Activated naive CD8-positive, alpha-beta T cell (primary cell): ENCODE measurements at regions not wholly inside any gene's neighbourhood (a gene's known extent, or its start where the extent isn't known, plus 50 kb on each side); places are given as distances from the start of the nearest gene placed in this dataset.
"Not testable (repeated sequence)": the region's sequence is repeated elsewhere in the genome, so short reads cannot be mapped to it uniquely, and the experiment has no call there.

Experiments used
- H3K27ac Mint-ChIP-seq: one replicate; pipeline ENCODE4 v1.8.0; 2021; ENCODE audit warnings: mixed read lengths
- H3K27me3 Mint-ChIP-seq: one replicate; pipeline ENCODE4 v1.8.0; 2021; ENCODE audit warnings: mixed read lengths
- H3K36me3 Mint-ChIP-seq: one replicate; pipeline ENCODE4 v1.8.0; 2021; ENCODE audit warnings: mixed read lengths
- H3K4me1 Mint-ChIP-seq: one replicate; pipeline ENCODE4 v1.8.0; 2021; ENCODE audit warnings: low read depth, mixed read lengths
- H3K4me3 Mint-ChIP-seq: one replicate; pipeline ENCODE4 v1.8.0; 2021; ENCODE audit warnings: mild to moderate bottlenecking, mixed read lengths
- H3K9me3 Mint-ChIP-seq: one replicate; pipeline ENCODE4 v1.8.0; 2021; ENCODE audit warnings: low read depth, mixed read lengths

DNA sequence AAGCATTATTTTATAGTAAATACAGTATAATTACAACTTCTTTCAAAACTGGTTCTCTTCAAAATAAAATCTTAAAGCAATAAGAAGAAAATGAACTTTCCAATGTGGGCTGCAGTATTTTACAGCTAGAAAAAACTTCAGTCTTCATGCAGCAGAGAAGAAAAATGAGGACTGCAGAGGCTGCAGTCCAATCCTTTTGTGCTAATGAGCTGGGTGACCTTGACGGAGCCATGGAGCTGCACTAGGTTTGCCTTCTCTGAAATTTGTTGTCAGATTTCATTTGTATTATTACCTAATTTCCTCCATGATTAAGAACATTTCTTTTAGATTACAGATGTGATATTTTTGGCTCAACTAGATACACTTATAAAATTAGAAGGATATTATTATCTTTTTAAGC, 245.2 kb upstream of the ADAMTS3 start:
- Mint-ChIP-seq H3K27me3 (peaks cover 4% of the 10 kb centered on the region), H3K36me3 (no peaks in the 10 kb centered on the region), H3K27ac (no peak overlapping the region), H3K4me3 (no peak overlapping the region), H3K9me3 (no peaks in the 10 kb centered on the region), H3K4me1 (no peaks in the 10 kb centered on the region)

DNA sequence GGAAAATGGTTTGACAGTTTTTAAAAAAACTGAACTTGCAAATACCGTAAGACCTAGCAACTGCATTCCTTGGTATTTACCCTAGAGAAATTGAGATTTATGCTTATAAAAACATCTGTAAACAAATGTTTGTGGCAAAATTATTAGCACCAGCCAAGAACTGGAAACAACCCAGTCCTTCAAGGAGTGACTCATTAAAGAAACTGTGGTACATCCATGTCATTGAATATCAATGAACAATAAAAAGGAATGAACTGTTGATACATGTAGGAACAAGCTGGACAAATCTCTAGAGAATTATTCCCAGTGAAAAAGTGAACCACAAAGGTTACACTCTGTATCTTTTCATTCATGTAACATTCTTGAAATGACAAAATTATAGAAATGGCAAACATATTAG, 240.2 kb upstream of the ADAMTS3 start:
- Mint-ChIP-seq H3K36me3 (no peaks in the 10 kb centered on the region), H3K4me1 (no peaks in the 10 kb centered on the region), H3K27ac (no peak overlapping the region), H3K27me3 (no peaks in the 10 kb centered on the region), H3K4me3 (no peak overlapping the region), H3K9me3 (no peaks in the 10 kb centered on the region)

DNA sequence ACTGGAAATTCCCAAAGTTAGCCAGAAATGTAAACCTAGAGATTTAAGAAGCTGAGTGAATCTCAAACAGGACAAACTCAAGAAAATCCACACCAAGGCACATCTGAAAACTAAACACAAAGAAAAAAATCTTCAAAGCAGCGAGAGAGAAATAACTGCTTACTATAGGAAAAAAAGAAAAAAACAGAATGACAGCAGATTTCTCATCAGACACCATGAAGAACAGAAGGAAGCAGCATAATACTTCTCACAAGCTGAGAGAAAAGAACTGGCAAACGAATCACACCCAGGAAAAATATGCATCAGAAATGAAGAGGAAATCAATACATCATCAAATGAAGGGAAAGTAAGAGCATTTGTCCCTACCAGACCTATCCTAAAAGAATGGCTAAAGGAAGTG, 236.3 kb upstream of the ADAMTS3 start:
- no peaks in the 10 kb centered on the region for H3K36me3 Mint-ChIP-seq
- no peaks in the 10 kb centered on the region for H3K27me3 Mint-ChIP-seq
- H3K4me3 Mint-ChIP-seq, result no peak overlapping the region
- H3K4me1 Mint-ChIP-seq, result no peaks in the 10 kb centered on the region
- H3K27ac Mint-ChIP-seq, result no peak overlapping the region
- H3K9me3 Mint-ChIP-seq, result no peaks in the 10 kb centered on the region

DNA sequence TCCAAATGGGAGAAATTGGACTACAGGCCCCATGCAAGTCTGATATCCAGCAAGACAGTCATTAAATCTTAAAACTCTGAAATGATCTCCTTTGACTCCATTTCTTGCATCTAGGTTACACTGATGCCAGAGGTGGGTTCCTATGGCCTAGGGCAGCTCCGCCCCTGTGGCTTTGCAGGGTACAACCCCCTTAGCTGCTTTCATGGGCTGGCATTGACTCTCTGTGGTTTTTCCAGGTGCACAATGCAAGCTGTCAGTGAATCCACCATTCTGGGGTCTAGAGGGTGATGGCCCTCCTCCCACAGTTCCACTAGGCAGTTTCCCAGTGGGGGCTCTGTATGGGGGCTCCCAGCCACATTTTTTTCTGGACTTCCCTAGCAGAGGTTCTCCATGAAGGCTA, 228.5 kb upstream of the ADAMTS3 start:
- no peaks in the 10 kb centered on the region for H3K36me3 Mint-ChIP-seq
- no peaks in the 10 kb centered on the region for H3K9me3 Mint-ChIP-seq
- H3K4me1 Mint-ChIP-seq, result no peaks in the 10 kb centered on the region
- no peak overlapping the region for H3K27ac Mint-ChIP-seq
- H3K27me3 Mint-ChIP-seq, result no peaks in the 10 kb centered on the region
- no peak overlapping the region for H3K4me3 Mint-ChIP-seq

DNA sequence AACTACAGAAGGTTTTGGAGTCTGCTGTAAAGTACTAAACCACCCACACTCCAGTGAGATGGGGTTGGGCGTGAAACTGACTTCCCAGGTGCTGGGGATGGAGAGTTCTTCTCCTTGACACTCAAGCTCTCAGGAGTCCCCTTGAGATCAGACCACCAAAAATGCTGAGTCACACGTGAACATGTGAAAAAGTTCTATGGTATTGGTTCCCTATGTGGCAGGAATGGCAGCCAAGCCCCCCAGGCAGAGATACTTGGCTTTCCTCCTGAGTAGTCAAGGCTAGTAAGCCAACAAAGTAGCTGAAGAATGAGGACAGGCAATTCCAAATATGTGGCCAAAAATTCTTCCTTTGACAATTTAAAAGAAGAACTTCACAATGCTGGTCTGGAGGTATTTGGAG, 222.0 kb upstream of the ADAMTS3 start:
- H3K27ac Mint-ChIP-seq, result no peak overlapping the region
- no peaks in the 10 kb centered on the region for H3K9me3 Mint-ChIP-seq
- H3K36me3 Mint-ChIP-seq, result no peaks in the 10 kb centered on the region
- no peak overlapping the region for H3K4me3 Mint-ChIP-seq
- peaks cover 5% of the 10 kb centered on the region for H3K27me3 Mint-ChIP-seq
- H3K4me1 Mint-ChIP-seq, result no peaks in the 10 kb centered on the region

DNA sequence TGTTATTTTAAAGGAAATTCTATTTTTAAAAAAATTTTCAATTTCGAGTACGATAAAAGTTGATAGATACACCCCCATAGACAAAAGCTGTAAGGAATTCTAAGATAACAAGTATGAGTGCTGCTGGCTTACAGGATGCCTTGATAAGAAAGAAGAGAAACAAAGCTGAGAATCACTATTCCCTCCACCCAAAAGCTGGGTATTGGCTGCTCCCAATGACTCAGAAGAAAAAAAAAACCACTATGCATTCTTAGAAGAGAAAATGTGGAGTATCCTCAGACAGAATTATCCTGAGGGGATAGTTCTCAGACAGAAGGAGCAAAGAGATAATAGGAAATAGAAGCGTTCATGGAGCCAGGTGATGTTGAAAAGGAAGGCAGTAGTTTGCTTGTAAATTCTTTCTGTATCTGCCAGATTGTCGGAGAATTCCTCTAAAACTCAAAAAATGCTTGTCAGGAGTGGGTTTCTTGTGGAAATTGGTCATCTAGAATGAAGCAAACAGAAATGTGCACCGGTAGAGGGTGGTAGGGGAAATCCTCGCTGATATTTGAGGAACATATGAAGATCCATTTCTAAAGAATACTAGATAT, 217.5 kb upstream of the ADAMTS3 start:
- H3K36me3 Mint-ChIP-seq, result no peaks in the 10 kb centered on the region
- no peak overlapping the region for H3K27ac Mint-ChIP-seq
- peaks cover 5% of the 10 kb centered on the region for H3K27me3 Mint-ChIP-seq
- H3K4me1 Mint-ChIP-seq, result no peaks in the 10 kb centered on the region
- no peaks in the 10 kb centered on the region for H3K9me3 Mint-ChIP-seq
- H3K4me3 Mint-ChIP-seq, result no peak overlapping the region

DNA sequence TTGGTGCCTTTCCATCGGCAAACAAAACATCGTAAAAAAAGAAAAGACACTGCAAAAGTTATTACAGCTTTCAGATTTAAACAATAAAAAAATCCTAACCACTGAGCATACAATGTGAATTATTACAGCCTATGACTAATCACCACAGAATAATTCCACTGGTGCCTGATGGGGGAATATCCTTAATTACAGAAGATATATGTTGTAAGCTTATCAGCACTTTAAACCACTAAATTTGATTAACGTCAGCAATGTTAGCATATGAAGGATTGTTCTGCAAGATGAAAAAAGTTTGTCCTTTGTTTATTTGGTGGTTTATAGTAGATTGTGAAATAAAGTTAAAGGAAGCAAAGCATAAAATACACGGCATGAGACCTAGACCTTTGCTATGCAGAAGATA, 210.2 kb upstream of the ADAMTS3 start:
- Mint-ChIP-seq H3K27ac (no peak overlapping the region), H3K4me3 (no peak overlapping the region), H3K4me1 (no peaks in the 10 kb centered on the region), H3K27me3 (peaks cover 2% of the 10 kb centered on the region), H3K36me3 (no peaks in the 10 kb centered on the region), H3K9me3 (peaks cover 3% of the 10 kb centered on the region)

DNA sequence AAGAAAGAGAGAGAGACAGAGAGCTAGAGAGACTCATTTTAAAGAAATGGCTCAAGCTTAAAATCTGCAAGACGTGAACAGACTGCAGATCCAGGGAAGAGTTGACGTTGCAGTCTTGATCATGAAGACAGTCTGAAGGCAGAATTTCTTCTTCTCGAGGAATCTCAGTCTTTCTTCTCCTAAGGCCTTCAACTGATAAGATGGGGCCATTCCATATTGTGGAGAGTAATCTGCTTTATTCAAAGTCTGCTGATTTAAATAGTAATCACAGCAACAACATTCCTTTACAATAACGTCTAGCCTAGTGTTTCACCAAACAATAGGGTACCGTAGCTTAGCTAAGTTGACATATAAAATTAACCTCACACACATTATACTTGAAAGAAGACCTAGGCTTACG, 208.4 kb upstream of the ADAMTS3 start:
- H3K27ac Mint-ChIP-seq, result no peak overlapping the region
- no peaks in the 10 kb centered on the region for H3K4me1 Mint-ChIP-seq
- peaks cover 2% of the 10 kb centered on the region for H3K27me3 Mint-ChIP-seq
- no peaks in the 10 kb centered on the region for H3K36me3 Mint-ChIP-seq
- H3K9me3 Mint-ChIP-seq, result peaks cover 3% of the 10 kb centered on the region
- no peak overlapping the region for H3K4me3 Mint-ChIP-seq

DNA sequence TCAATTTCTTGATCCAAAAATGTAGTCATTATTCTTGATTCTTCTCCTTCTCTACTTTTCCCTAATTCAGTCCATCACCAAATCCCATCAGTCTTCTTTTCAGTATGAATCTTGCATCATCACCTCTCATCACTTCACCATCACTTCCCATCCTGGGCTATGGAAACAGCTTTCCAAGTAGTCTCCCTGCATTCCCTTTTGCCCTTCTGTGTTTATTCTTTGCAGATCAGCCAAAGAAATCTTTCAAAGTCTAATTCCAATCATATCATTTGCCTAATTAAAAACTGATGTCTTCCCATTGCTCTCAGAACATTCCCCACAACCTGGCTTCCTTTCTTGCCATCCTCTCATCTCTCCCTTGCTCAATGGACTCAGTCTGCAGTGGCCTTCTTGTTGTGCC, 201.7 kb upstream of the ADAMTS3 start:
- Mint-ChIP-seq H3K27ac (no peak overlapping the region), H3K4me1 (no peaks in the 10 kb centered on the region), H3K36me3 (no peaks in the 10 kb centered on the region), H3K27me3 (no peaks in the 10 kb centered on the region), H3K9me3 (no peaks in the 10 kb centered on the region), H3K4me3 (no peak overlapping the region)

DNA sequence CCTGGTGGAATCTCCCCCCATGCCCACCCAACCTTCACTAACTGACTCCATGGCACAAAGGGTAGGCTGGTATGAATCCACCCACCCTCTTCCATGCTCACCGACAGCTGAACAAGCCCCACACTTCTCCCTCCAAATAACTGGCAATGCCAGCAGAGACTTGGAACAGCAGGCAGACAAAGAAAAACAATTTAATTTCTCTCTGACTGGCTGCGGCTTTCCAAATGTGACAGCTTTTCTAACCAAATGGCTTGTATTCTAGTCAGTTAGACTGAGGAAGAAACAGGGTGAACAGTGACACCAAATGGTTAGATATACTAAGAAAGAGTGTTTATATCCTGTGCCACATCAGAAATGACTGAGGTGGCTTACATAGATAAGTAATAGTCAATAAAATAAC, 199.3 kb upstream of the ADAMTS3 start:
- peaks cover 3% of the 10 kb centered on the region for H3K27me3 Mint-ChIP-seq
- H3K9me3 Mint-ChIP-seq, result peaks cover 4% of the 10 kb centered on the region
- H3K36me3 Mint-ChIP-seq, result no peaks in the 10 kb centered on the region
- H3K4me1 Mint-ChIP-seq, result no peaks in the 10 kb centered on the region
- no peak overlapping the region for H3K27ac Mint-ChIP-seq
- H3K4me3 Mint-ChIP-seq, result no peak overlapping the region

DNA sequence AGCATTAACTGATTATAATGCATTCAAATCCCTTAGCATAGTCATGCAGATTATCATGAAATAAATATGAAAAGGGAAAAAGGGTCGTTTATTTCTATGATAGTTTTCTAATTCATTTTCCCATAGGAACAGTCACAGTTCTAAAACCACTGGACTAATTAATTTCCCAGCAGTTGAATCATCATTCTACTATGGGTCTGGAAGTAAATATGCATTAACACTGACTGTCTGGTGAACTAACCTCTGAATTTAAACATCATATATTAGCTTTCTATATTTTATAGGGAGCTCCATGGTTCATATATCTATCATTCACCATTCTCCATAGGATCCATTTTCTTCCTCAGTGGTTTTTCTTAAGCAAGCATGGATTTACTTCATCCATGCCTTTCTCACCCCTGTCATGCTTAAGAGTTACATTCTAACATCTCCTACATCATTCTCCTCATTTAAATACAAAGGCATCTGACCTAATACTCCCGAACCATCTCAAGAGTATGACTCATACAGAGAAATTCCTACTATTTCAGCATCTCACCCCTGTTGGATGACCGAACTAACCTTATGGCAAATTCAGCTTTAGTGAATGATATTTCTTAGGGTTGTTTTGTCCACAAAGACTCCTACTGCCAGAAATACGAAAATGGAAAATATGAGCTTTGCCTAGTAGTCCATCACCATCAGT, 198.7 kb upstream of the ADAMTS3 start:
- Mint-ChIP-seq H3K9me3 (peaks cover 4% of the 10 kb centered on the region), H3K4me3 (no peak overlapping the region), H3K4me1 (no peaks in the 10 kb centered on the region), H3K27ac (no peak overlapping the region), H3K27me3 (peaks cover 3% of the 10 kb centered on the region), H3K36me3 (no peaks in the 10 kb centered on the region)

DNA sequence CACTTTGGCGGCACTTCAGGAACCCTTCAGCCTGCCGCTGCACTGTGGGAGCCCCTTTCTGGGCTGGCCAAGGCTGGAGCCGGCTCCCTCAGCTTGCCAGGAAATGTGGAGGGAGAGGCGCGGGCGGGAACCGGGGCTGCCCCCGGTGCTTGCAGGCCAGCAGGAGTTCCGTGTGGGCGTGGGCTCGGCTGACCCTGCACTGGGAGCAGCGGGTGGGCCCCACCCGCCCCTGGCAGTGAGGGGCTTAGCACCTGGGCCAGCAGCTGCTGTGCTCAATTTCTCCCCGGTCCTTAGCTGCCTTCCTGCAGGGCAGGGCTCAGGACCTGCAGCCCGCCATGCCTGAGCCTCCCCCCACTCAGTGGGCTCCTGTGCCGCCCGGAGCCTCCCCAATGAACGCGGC, 196.8 kb upstream of the ADAMTS3 start:
- not testable (repeated sequence) for H3K36me3 Mint-ChIP-seq, H3K4me3 Mint-ChIP-seq, H3K9me3 Mint-ChIP-seq, H3K27ac Mint-ChIP-seq, H3K4me1 Mint-ChIP-seq, H3K27me3 Mint-ChIP-seq

DNA sequence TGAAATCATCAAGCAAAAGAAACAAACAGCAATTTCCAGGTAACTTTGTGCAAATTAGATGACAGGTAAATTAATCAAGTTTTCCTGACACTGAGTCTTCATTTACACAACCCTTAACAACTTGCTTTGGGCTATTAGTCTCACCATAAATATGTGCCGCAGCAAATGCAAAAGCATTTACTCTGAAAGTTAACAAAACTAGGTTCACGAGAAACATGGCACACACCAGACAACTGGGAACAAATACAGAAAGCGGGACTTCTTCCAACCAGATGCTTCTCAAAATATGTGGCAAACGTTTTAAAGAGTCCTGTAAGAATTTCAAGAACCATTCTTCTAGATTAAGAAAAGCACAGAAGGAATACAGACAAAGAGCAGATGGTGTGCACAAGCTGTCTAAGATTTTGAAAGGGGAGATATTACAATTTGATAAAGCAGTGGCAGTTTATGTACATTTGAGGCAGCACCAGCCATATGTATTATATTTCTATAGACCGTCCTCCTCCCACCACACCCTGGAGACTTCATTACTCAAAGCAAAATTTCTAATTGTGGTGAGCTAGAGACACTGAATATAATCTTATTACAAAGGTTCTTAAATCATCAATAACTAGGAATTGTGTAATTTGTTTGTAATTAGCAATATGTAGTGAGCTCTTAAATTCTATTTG, 192.5 kb upstream of the ADAMTS3 start:
- no peak overlapping the region for H3K27ac Mint-ChIP-seq
- H3K27me3 Mint-ChIP-seq, result peaks cover 5% of the 10 kb centered on the region
- H3K4me1 Mint-ChIP-seq, result no peaks in the 10 kb centered on the region
- peaks cover 4% of the 10 kb centered on the region for H3K9me3 Mint-ChIP-seq
- H3K36me3 Mint-ChIP-seq, result no peaks in the 10 kb centered on the region
- H3K4me3 Mint-ChIP-seq, result no peak overlapping the region

DNA sequence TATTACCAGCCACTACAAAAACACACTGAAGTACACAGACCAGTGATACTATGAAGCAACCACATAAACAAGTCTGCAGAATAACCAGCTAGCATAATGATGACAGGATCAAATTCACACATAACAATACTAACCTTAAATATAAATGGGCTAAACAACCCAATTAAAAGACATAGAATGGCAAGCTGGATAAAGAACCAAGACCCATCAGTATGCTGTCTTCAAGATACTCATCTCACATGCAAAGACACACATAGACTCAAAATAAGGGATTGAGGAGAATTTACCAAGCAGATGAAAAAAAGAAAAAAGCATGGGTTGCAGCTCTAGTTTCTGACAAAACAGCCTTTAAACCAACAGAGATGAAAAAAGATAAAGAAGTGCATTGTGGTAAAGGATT, 184.4 kb upstream of the ADAMTS3 start:
- H3K36me3 Mint-ChIP-seq, H3K4me3 Mint-ChIP-seq, H3K4me1 Mint-ChIP-seq, H3K27ac Mint-ChIP-seq, H3K27me3 Mint-ChIP-seq: not testable (repeated sequence)
- peaks cover 18% of the 10 kb centered on the region for H3K9me3 Mint-ChIP-seq

DNA sequence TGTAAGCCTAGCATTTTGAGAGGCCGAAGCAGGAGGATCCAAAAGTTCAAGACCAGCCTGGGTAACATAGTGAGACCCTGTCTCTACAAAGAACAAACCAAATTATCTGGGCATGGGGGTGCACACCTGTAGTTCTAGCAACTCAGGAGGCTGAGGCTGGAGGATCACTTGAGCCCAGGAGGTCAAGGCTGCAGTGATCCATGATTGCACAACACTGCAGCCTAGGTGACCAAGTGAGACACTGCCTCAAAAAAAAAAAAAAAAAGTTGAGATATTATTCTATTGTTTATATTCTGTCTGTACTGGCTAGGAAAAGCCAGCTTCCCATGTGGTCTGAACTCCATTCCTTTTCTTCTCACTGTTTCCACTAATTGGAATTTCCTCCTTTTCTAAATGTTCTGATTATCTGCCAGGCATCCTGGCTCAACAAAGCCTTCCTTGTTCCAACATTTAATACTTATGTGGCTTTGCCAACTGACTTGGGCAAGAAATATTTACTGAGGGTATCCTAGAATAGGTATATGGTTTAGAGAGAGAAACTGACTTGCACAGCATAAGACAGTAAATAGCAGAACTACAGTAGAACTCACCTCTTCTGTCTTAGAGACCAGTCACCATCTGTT, 175.2 kb upstream of the ADAMTS3 start:
- Mint-ChIP-seq H3K27me3 (peaks cover 2% of the 10 kb centered on the region), H3K9me3 (no peaks in the 10 kb centered on the region), H3K4me3 (no peak overlapping the region), H3K36me3 (no peaks in the 10 kb centered on the region), H3K4me1 (no peaks in the 10 kb centered on the region), H3K27ac (no peak overlapping the region)
